H1 (cell line): ENCODE measurements at regions not wholly inside any gene's neighbourhood (a gene's known extent, or its start where the extent isn't known, plus 50 kb on each side); places are given as distances from the start of the nearest gene placed in this dataset.

Source experiments
- CTCF ChIA-PET: fragments of 300-600 bp; sonication (Branson Sonifier 250); formaldehyde crosslinking; loops from one replicate; lab custom pipeline; 2021; ENCODE audit not compliant: partially characterized antibody; lab: Charles Lee
- POLR2A ChIA-PET: fragments of 300-600 bp; sonication (Branson Sonifier 250); formaldehyde crosslinking; loops from one replicate; lab custom pipeline; 2021; ENCODE audit warnings: inconsistent platforms; ENCODE audit not compliant: partially characterized antibody; lab: Charles Lee
- DNase-seq, 2 experiments: peaks; one replicate each; pipeline versions ENCODE4 v3.0.0 to v3.0.0-alpha.2; 2010 to 2022; ENCODE audit warnings: low spot score in 2 of 2, low read depth in 1 of 2, mixed read lengths in 1 of 2
- FAIRE-seq: peaks from 2 replicates; lab custom pipeline; 2011; peaks lifted over from hg19 to GRCh38; lab: Jason Lieb, UNC
- H2AFZ ChIP-seq: 2 replicates; pipeline ENCODE4 v1.8.1; 2012; ENCODE audit warnings: low read length, inconsistent platforms
- H2AK5ac ChIP-seq: 2 replicates; pipeline ENCODE4 v1.6.1; 2013; ENCODE audit warnings: low read depth, low read length
- H2BK120ac ChIP-seq: replicated peaks from 2 replicates; pipeline ENCODE3; 2013; ENCODE audit warnings: low read depth, low read length, inconsistent platforms
- H2BK12ac ChIP-seq: 2 replicates; pipeline ENCODE4 v1.6.1; 2013; ENCODE audit warnings: low read depth, low read length
- H2BK15ac ChIP-seq: 2 replicates; pipeline ENCODE4 v1.6.1; 2013; ENCODE audit warnings: low read length
- H2BK20ac ChIP-seq: 2 replicates; pipeline ENCODE4 v1.6.1; 2013; ENCODE audit warnings: low read length
- H2BK5ac ChIP-seq: 2 replicates; pipeline ENCODE4 v1.6.1; 2013; ENCODE audit warnings: low read depth, low read length
- H3K14ac ChIP-seq: 2 replicates; pipeline ENCODE4 v1.6.1; 2013; ENCODE audit warnings: inconsistent platforms; ENCODE audit not compliant: insufficient read length
- H3K18ac ChIP-seq: 2 replicates; pipeline ENCODE4 v1.6.1; 2013; ENCODE audit warnings: low read length; ENCODE audit errors: extremely low read depth
- H3K23ac ChIP-seq: 2 replicates; pipeline ENCODE4 v1.6.1; 2013; ENCODE audit warnings: inconsistent platforms; ENCODE audit not compliant: insufficient read length
- H3K23me2 ChIP-seq: 2 replicates; pipeline ENCODE4 v1.6.1; 2013; ENCODE audit warnings: low read depth, low read length
- H3K27ac ChIP-seq: 2 replicates; pipeline ENCODE4 v1.6.1; 2011; ENCODE audit warnings: low read depth, low read length, inconsistent platforms
- H3K27me3 ChIP-seq, 4 experiments: replicated peaks in 1 of 4; 1 replicate in 1 of 4; 2 replicates in 3 of 4; pipeline versions ENCODE4 v1.6.1 to v1.8.1; 2011 to 2013; ENCODE audit warnings: low read length in 3 of 4, mild to moderate bottlenecking in 3 of 4, inconsistent platforms in 2 of 4, mixed read lengths in 2 of 4, moderate library complexity in 1 of 4; ENCODE audit not compliant: control insufficient read depth in 3 of 4, insufficient read depth in 3 of 4; ENCODE audit errors: extremely low read depth in 1 of 4
- H3K36me3 ChIP-seq, 4 experiments: 2 replicates each; pipeline versions ENCODE4 v1.6.1 to v1.8.1; 2011 to 2013; ENCODE audit warnings: mild to moderate bottlenecking in 4 of 4, low read length in 3 of 4, moderate library complexity in 2 of 4, control low read depth in 1 of 4, inconsistent platforms in 1 of 4; ENCODE audit not compliant: insufficient read depth in 4 of 4, control insufficient read depth in 2 of 4
- H3K4ac ChIP-seq: replicated peaks from 2 replicates; pipeline ENCODE3; 2013; ENCODE audit warnings: low read length, low read depth, mixed read lengths, inconsistent platforms; ENCODE audit not compliant: insufficient read length
- H3K4me1 ChIP-seq, 4 experiments: replicated peaks in 1 of 4; 1 replicate in 1 of 4; 2 replicates in 3 of 4; pipeline versions ENCODE4 v1.6.1 to v1.8.1; 2011 to 2013; ENCODE audit warnings: low read length in 3 of 4, inconsistent platforms in 2 of 4, mixed read lengths in 1 of 4; ENCODE audit not compliant: insufficient read depth in 4 of 4, control insufficient read depth in 3 of 4
- H3K4me2 ChIP-seq, 2 experiments: 2 replicates each; pipeline versions ENCODE4 v1.6.1 to v1.8.1; 2011 to 2013; ENCODE audit warnings: low read depth in 2 of 2, low read length in 2 of 2, control low read depth in 1 of 2, inconsistent platforms in 1 of 2, mild to moderate bottlenecking in 1 of 2; ENCODE audit not compliant: insufficient read depth in 1 of 2
- H3K4me3 ChIP-seq, 4 experiments: fragments of 200-600, 300-600 bp in 1 of 4; sonication (generic), shearing (Covaris generic), sonication (Bioruptor Twin) in 1 of 4; 2 replicates each; pipeline versions ENCODE4 v1.5.1 to v1.8.1; 2011 to 2016; ENCODE audit warnings: low read length in 4 of 4, low read depth in 3 of 4, control low read depth in 2 of 4, inconsistent platforms in 2 of 4, mild to moderate bottlenecking in 2 of 4, mixed read lengths in 1 of 4, moderate library complexity in 1 of 4; ENCODE audit not compliant: insufficient read depth in 2 of 4; ENCODE audit errors: extremely low read depth in 1 of 4
- H3K56ac ChIP-seq: replicated peaks from 2 replicates; pipeline ENCODE3; 2013; ENCODE audit warnings: low read depth, mild to moderate bottlenecking, mixed read lengths, low read length, inconsistent platforms; ENCODE audit not compliant: insufficient read length
- H3K79me1 ChIP-seq: 2 replicates; pipeline ENCODE4 v1.6.1; 2013; ENCODE audit warnings: low read depth, low read length, control low read depth
- H3K79me2 ChIP-seq, 2 experiments: 2 replicates each; pipeline versions ENCODE4 v1.6.1 to v1.8.1; 2012 to 2013; ENCODE audit warnings: low read length in 2 of 2, mild to moderate bottlenecking in 2 of 2, inconsistent platforms in 1 of 2; ENCODE audit not compliant: insufficient read depth in 2 of 2, control insufficient read depth in 1 of 2
- H3K9ac ChIP-seq, 4 experiments: replicated peaks in 1 of 4; 1 replicate in 1 of 4; 2 replicates in 3 of 4; pipeline versions ENCODE4 v1.6.1 to v1.8.1; 2011 to 2013; ENCODE audit warnings: low read depth in 3 of 4, low read length in 3 of 4, control low read depth in 2 of 4, mild to moderate bottlenecking in 2 of 4, moderate library complexity in 2 of 4, inconsistent platforms in 1 of 4; ENCODE audit errors: extremely low read depth in 1 of 4
- H3K9me3 ChIP-seq, 2 experiments: 2 replicates each; pipeline versions ENCODE4 v1.6.1 to v1.8.1; 2012 to 2013; ENCODE audit warnings: mild to moderate bottlenecking in 2 of 2, moderate library complexity in 2 of 2, control low read depth in 1 of 2, inconsistent platforms in 1 of 2, low read depth in 1 of 2, low read length in 1 of 2, mixed read lengths in 1 of 2; ENCODE audit not compliant: insufficient read depth in 2 of 2
- H4K20me1 ChIP-seq, 2 experiments: replicated peaks in 1 of 2; 2 replicates each; pipeline versions ENCODE3 to v1.8.1; 2011 to 2013; ENCODE audit warnings: inconsistent platforms in 2 of 2, low read length in 2 of 2, mild to moderate bottlenecking in 1 of 2; ENCODE audit not compliant: insufficient read depth in 2 of 2, control insufficient read depth in 1 of 2
- H4K5ac ChIP-seq: 2 replicates; pipeline ENCODE4 v1.6.1; 2013; ENCODE audit warnings: low read length, low read depth, mixed read lengths, inconsistent platforms; ENCODE audit not compliant: insufficient read length
- H4K8ac ChIP-seq: 2 replicates; pipeline ENCODE4 v1.8.0; 2013; ENCODE audit warnings: mild to moderate bottlenecking, moderate library complexity, low read length, inconsistent platforms; ENCODE audit not compliant: insufficient read depth; ENCODE audit errors: extremely low read depth
- H4K91ac ChIP-seq: replicated peaks from 2 replicates; pipeline ENCODE3; 2013; ENCODE audit warnings: low read length, mixed read lengths, inconsistent platforms; ENCODE audit not compliant: insufficient read length
- CBX8 ChIP-seq: fragments of 300-800, 300-1000 bp; sonication (generic); IDR thresholded peaks from 2 replicates; pipeline ENCODE4 v1.7.1; 2016; ENCODE audit warnings: low read depth, low read length, borderline replicate concordance
- CREB1 ChIP-seq: IDR thresholded peaks from 2 replicates; pipeline ENCODE4 v1.6.1; 2012; ENCODE audit warnings: inconsistent platforms
- GABPA ChIP-seq: IDR thresholded peaks from 2 replicates; pipeline ENCODE4 v1.6.1; 2011; ENCODE audit warnings: mild to moderate bottlenecking, low read length, moderate library complexity, borderline replicate concordance; ENCODE audit not compliant: insufficient read depth
- KDM1A ChIP-seq: fragments of 200-600, 300-600 bp; sonication (generic); IDR thresholded peaks from 2 replicates; pipeline ENCODE4 v1.7.1; 2016; ENCODE audit warnings: mild to moderate bottlenecking, low read length, borderline replicate concordance
- POU5F1 ChIP-seq: IDR thresholded peaks from 2 replicates; pipeline ENCODE4 v1.6.1; 2011; ENCODE audit warnings: low read depth, mild to moderate bottlenecking, low read length, moderate library complexity
- RBBP5 ChIP-seq: IDR thresholded peaks from 2 replicates; pipeline ENCODE4 v1.7.1; 2012; ENCODE audit warnings: low read depth, mild to moderate bottlenecking, inconsistent platforms, low read length, moderate library complexity, borderline replicate concordance
- SP2 ChIP-seq: IDR thresholded peaks from 2 replicates; pipeline ENCODE4 v1.6.1; 2012; ENCODE audit warnings: mild to moderate bottlenecking, low read length, inconsistent platforms
- TAF7 ChIP-seq: optimal IDR thresholded peaks from 2 replicates; pipeline ENCODE3; 2011; ENCODE audit warnings: low read depth, mild to moderate bottlenecking, inconsistent platforms, low read length, moderate library complexity, borderline replicate concordance
- WGBS, 2 experiments: shearing (Covaris generic) in 1 of 2; methylation state at CpG; one replicate each; pipeline versions ENCODE4 v1.1.6 to v1.1.7; 2013 to 2015; ENCODE audit warnings: low lambda C conversion rate in 2 of 2, mixed read lengths in 2 of 2, inconsistent platforms in 1 of 2, low coverage in 1 of 2, missing lambda C conversion rate in 1 of 2; ENCODE audit not compliant: insufficient replicate concordance in 2 of 2, insufficient coverage in 1 of 2, insufficient read length in 1 of 2; ENCODE audit errors: extremely low coverage in 1 of 2, missing lambda C conversion rate in 1 of 2; 5-methylcytosine and 5-hydroxymethylcytosine counted together
- TF ChIP-seq, protein P1 (sequence below): IDR thresholded peaks from 2 replicates; pipeline ENCODE4 v1.6.1; 2012; ENCODE audit warnings: low read length, inconsistent platforms
- TF ChIP-seq, protein P2 (sequence below), 3 experiments: IDR thresholded peaks; 1 replicate in 2 of 3; 2 replicates in 1 of 3; pipeline versions ENCODE4 v1.5.1 to v1.6.1; 2011; ENCODE audit warnings: low read length in 3 of 3, mild to moderate bottlenecking in 3 of 3, inconsistent platforms in 2 of 3, low read depth in 1 of 3, moderate library complexity in 1 of 3; ENCODE audit not compliant: insufficient read depth in 1 of 3; ENCODE audit errors: control extremely low read depth in 1 of 3

DNA sequence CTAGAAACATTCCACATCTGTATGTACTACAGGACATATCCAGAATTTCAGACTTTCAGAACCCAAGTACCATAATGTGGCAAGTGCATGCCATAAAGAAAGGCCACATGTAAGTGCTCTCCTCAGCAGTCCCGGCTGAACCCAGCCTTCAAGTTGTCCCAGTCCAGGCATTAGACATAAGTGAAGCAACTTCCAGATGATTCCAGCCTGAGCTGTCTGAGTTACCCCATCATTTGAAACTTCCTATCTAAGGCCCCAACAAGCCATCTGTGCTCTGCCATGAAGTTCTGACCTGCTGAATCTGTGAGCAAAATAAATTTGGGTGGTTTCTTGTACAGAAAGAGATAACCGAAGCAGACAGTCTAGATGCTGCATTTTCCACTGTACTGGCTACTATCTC is 218.8 kb downstream of the IPMK start:
- no peak overlapping the region for H2BK15ac ChIP-seq
- peak overlapping the region; percentile 87 for H2BK20ac ChIP-seq
- no peaks in the 10 kb centered on the region for H3K79me1 ChIP-seq
- 100% methylated on average over 2 of the region's 2 CpGs; no CpG with 5 or more reads in 1 of the 2 experiments for WGBS, 2 experiments
- no peak overlapping the region for H3K4ac ChIP-seq
- H4K91ac ChIP-seq, result peak overlapping the region; percentile 30
- no peaks in the 10 kb centered on the region for H3K79me2 ChIP-seq
- no peaks in the 10 kb centered on the region for H3K36me3 ChIP-seq
- H3K18ac ChIP-seq, result peak overlapping the region; percentile 28; the same call in 1 of the 2 replicates
- H4K5ac ChIP-seq, result no peak overlapping the region
- CTCF ChIA-PET, result interaction anchor here (0.6 to 1.1 kb wide), 2 partner anchors 332 to 1045 kb away, joined by 3 to 4 read pairs; no protein-coding TSS in a partner anchor
- H3K27ac ChIP-seq, result 0 out of 2 replicates have a peak overlapping the region, but pooled peaks have one; percentile 0
- no peak overlapping the region for H3K4me2 ChIP-seq
- H3K9ac ChIP-seq, result no peak overlapping the region
- DNase-seq, result no peak
- H3K4me3 ChIP-seq, result no peak overlapping the region
- no peak overlapping the region for H3K14ac ChIP-seq
- peak overlapping the region; percentile 67 for H2BK120ac ChIP-seq
- H3K27me3 ChIP-seq, result no peaks in the 10 kb centered on the region; a peak in 1 of 7 replicates
- no peaks in the 10 kb centered on the region for H3K9me3 ChIP-seq
- H4K20me1 ChIP-seq, result no peaks in the 10 kb centered on the region
- no peak overlapping the region for H3K23ac ChIP-seq
- POLR2A ChIA-PET, result no interaction called here
- peak overlapping the region; percentile 46; the same call in 1 of the 2 replicates for H2BK12ac ChIP-seq
- FAIRE-seq, result no peak
- peak overlapping the region; percentile 46; the same call in 1 of the 2 replicates for H2BK5ac ChIP-seq
- no peak overlapping the region for H3K56ac ChIP-seq
- H2AK5ac ChIP-seq, result no peak overlapping the region
- no peak overlapping the region; the same call in 1 of the 2 replicates for H2AFZ ChIP-seq
- H3K4me1 ChIP-seq, result peaks cover 0 to 29% (median 9%) of the 10 kb centered on the region in 4 experiments; a peak in 5 of 7 replicates
- H3K23me2 ChIP-seq, result no peaks in the 10 kb centered on the region
- H4K8ac ChIP-seq, result no peak overlapping the region
- TF ChIP-seq GABPA, result no peak
- no peak for TF ChIP-seq TAF7
- no peak for TF ChIP-seq CREB1
- TF ChIP-seq, protein P1, sequence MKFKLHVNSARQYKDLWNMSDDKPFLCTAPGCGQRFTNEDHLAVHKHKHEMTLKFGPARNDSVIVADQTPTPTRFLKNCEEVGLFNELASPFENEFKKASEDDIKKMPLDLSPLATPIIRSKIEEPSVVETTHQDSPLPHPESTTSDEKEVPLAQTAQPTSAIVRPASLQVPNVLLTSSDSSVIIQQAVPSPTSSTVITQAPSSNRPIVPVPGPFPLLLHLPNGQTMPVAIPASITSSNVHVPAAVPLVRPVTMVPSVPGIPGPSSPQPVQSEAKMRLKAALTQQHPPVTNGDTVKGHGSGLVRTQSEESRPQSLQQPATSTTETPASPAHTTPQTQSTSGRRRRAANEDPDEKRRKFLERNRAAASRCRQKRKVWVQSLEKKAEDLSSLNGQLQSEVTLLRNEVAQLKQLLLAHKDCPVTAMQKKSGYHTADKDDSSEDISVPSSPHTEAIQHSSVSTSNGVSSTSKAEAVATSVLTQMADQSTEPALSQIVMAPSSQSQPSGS, result no peak
- TF ChIP-seq RBBP5, result no peak
- no peak for TF ChIP-seq SP2
- TF ChIP-seq, protein P2, sequence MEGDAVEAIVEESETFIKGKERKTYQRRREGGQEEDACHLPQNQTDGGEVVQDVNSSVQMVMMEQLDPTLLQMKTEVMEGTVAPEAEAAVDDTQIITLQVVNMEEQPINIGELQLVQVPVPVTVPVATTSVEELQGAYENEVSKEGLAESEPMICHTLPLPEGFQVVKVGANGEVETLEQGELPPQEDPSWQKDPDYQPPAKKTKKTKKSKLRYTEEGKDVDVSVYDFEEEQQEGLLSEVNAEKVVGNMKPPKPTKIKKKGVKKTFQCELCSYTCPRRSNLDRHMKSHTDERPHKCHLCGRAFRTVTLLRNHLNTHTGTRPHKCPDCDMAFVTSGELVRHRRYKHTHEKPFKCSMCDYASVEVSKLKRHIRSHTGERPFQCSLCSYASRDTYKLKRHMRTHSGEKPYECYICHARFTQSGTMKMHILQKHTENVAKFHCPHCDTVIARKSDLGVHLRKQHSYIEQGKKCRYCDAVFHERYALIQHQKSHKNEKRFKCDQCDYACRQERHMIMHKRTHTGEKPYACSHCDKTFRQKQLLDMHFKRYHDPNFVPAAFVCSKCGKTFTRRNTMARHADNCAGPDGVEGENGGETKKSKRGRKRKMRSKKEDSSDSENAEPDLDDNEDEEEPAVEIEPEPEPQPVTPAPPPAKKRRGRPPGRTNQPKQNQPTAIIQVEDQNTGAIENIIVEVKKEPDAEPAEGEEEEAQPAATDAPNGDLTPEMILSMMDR (IDR thresholded peaks at IDR 0.05; ENCODE audit: control extremely low read depth in 1 of 3, insufficient read depth in 1 of 3, low read depth in 1 of 3, low read length in 3 of 3), result no peak
- TF ChIP-seq KDM1A, result no peak
- TF ChIP-seq CBX8, result no peak
- TF ChIP-seq POU5F1, result no peak
